H1 (cell line): ENCODE measurements at regions not wholly inside any gene's neighbourhood (a gene's known extent, or its start where the extent isn't known, plus 50 kb on each side); places are given as distances from the start of the nearest gene placed in this dataset.

Source experiments
- CTCF ChIA-PET: fragments of 300-600 bp; sonication (Branson Sonifier 250); formaldehyde crosslinking; loops from one replicate; lab custom pipeline; 2021; ENCODE audit not compliant: partially characterized antibody; lab: Charles Lee
- POLR2A ChIA-PET: fragments of 300-600 bp; sonication (Branson Sonifier 250); formaldehyde crosslinking; loops from one replicate; lab custom pipeline; 2021; ENCODE audit warnings: inconsistent platforms; ENCODE audit not compliant: partially characterized antibody; lab: Charles Lee
- DNase-seq, 2 experiments: peaks; one replicate each; pipeline versions ENCODE4 v3.0.0 to v3.0.0-alpha.2; 2010 to 2022; ENCODE audit warnings: low spot score in 2 of 2, low read depth in 1 of 2, mixed read lengths in 1 of 2
- FAIRE-seq: peaks from 2 replicates; lab custom pipeline; 2011; peaks lifted over from hg19 to GRCh38; lab: Jason Lieb, UNC
- H2AFZ ChIP-seq: 2 replicates; pipeline ENCODE4 v1.8.1; 2012; ENCODE audit warnings: low read length, inconsistent platforms
- H2AK5ac ChIP-seq: 2 replicates; pipeline ENCODE4 v1.6.1; 2013; ENCODE audit warnings: low read depth, low read length
- H2BK120ac ChIP-seq: replicated peaks from 2 replicates; pipeline ENCODE3; 2013; ENCODE audit warnings: low read depth, low read length, inconsistent platforms
- H2BK12ac ChIP-seq: 2 replicates; pipeline ENCODE4 v1.6.1; 2013; ENCODE audit warnings: low read depth, low read length
- H2BK15ac ChIP-seq: 2 replicates; pipeline ENCODE4 v1.6.1; 2013; ENCODE audit warnings: low read length
- H2BK20ac ChIP-seq: 2 replicates; pipeline ENCODE4 v1.6.1; 2013; ENCODE audit warnings: low read length
- H2BK5ac ChIP-seq: 2 replicates; pipeline ENCODE4 v1.6.1; 2013; ENCODE audit warnings: low read depth, low read length
- H3K14ac ChIP-seq: 2 replicates; pipeline ENCODE4 v1.6.1; 2013; ENCODE audit warnings: inconsistent platforms; ENCODE audit not compliant: insufficient read length
- H3K18ac ChIP-seq: 2 replicates; pipeline ENCODE4 v1.6.1; 2013; ENCODE audit warnings: low read length; ENCODE audit errors: extremely low read depth
- H3K23ac ChIP-seq: 2 replicates; pipeline ENCODE4 v1.6.1; 2013; ENCODE audit warnings: inconsistent platforms; ENCODE audit not compliant: insufficient read length
- H3K23me2 ChIP-seq: 2 replicates; pipeline ENCODE4 v1.6.1; 2013; ENCODE audit warnings: low read depth, low read length
- H3K27ac ChIP-seq: 2 replicates; pipeline ENCODE4 v1.6.1; 2011; ENCODE audit warnings: low read depth, low read length, inconsistent platforms
- H3K27me3 ChIP-seq, 4 experiments: replicated peaks in 1 of 4; 1 replicate in 1 of 4; 2 replicates in 3 of 4; pipeline versions ENCODE4 v1.6.1 to v1.8.1; 2011 to 2013; ENCODE audit warnings: low read length in 3 of 4, mild to moderate bottlenecking in 3 of 4, inconsistent platforms in 2 of 4, mixed read lengths in 2 of 4, moderate library complexity in 1 of 4; ENCODE audit not compliant: control insufficient read depth in 3 of 4, insufficient read depth in 3 of 4; ENCODE audit errors: extremely low read depth in 1 of 4
- H3K36me3 ChIP-seq, 4 experiments: 2 replicates each; pipeline versions ENCODE4 v1.6.1 to v1.8.1; 2011 to 2013; ENCODE audit warnings: mild to moderate bottlenecking in 4 of 4, low read length in 3 of 4, moderate library complexity in 2 of 4, control low read depth in 1 of 4, inconsistent platforms in 1 of 4; ENCODE audit not compliant: insufficient read depth in 4 of 4, control insufficient read depth in 2 of 4
- H3K4ac ChIP-seq: replicated peaks from 2 replicates; pipeline ENCODE3; 2013; ENCODE audit warnings: low read length, low read depth, mixed read lengths, inconsistent platforms; ENCODE audit not compliant: insufficient read length
- H3K4me1 ChIP-seq, 4 experiments: replicated peaks in 1 of 4; 1 replicate in 1 of 4; 2 replicates in 3 of 4; pipeline versions ENCODE4 v1.6.1 to v1.8.1; 2011 to 2013; ENCODE audit warnings: low read length in 3 of 4, inconsistent platforms in 2 of 4, mixed read lengths in 1 of 4; ENCODE audit not compliant: insufficient read depth in 4 of 4, control insufficient read depth in 3 of 4
- H3K4me2 ChIP-seq, 2 experiments: 2 replicates each; pipeline versions ENCODE4 v1.6.1 to v1.8.1; 2011 to 2013; ENCODE audit warnings: low read depth in 2 of 2, low read length in 2 of 2, control low read depth in 1 of 2, inconsistent platforms in 1 of 2, mild to moderate bottlenecking in 1 of 2; ENCODE audit not compliant: insufficient read depth in 1 of 2
- H3K4me3 ChIP-seq, 4 experiments: fragments of 200-600, 300-600 bp in 1 of 4; sonication (generic), shearing (Covaris generic), sonication (Bioruptor Twin) in 1 of 4; 2 replicates each; pipeline versions ENCODE4 v1.5.1 to v1.8.1; 2011 to 2016; ENCODE audit warnings: low read length in 4 of 4, low read depth in 3 of 4, control low read depth in 2 of 4, inconsistent platforms in 2 of 4, mild to moderate bottlenecking in 2 of 4, mixed read lengths in 1 of 4, moderate library complexity in 1 of 4; ENCODE audit not compliant: insufficient read depth in 2 of 4; ENCODE audit errors: extremely low read depth in 1 of 4
- H3K56ac ChIP-seq: replicated peaks from 2 replicates; pipeline ENCODE3; 2013; ENCODE audit warnings: low read depth, mild to moderate bottlenecking, mixed read lengths, low read length, inconsistent platforms; ENCODE audit not compliant: insufficient read length
- H3K79me1 ChIP-seq: 2 replicates; pipeline ENCODE4 v1.6.1; 2013; ENCODE audit warnings: low read depth, low read length, control low read depth
- H3K79me2 ChIP-seq, 2 experiments: 2 replicates each; pipeline versions ENCODE4 v1.6.1 to v1.8.1; 2012 to 2013; ENCODE audit warnings: low read length in 2 of 2, mild to moderate bottlenecking in 2 of 2, inconsistent platforms in 1 of 2; ENCODE audit not compliant: insufficient read depth in 2 of 2, control insufficient read depth in 1 of 2
- H3K9ac ChIP-seq, 4 experiments: replicated peaks in 1 of 4; 1 replicate in 1 of 4; 2 replicates in 3 of 4; pipeline versions ENCODE4 v1.6.1 to v1.8.1; 2011 to 2013; ENCODE audit warnings: low read depth in 3 of 4, low read length in 3 of 4, control low read depth in 2 of 4, mild to moderate bottlenecking in 2 of 4, moderate library complexity in 2 of 4, inconsistent platforms in 1 of 4; ENCODE audit errors: extremely low read depth in 1 of 4
- H3K9me3 ChIP-seq, 2 experiments: 2 replicates each; pipeline versions ENCODE4 v1.6.1 to v1.8.1; 2012 to 2013; ENCODE audit warnings: mild to moderate bottlenecking in 2 of 2, moderate library complexity in 2 of 2, control low read depth in 1 of 2, inconsistent platforms in 1 of 2, low read depth in 1 of 2, low read length in 1 of 2, mixed read lengths in 1 of 2; ENCODE audit not compliant: insufficient read depth in 2 of 2
- H4K20me1 ChIP-seq, 2 experiments: replicated peaks in 1 of 2; 2 replicates each; pipeline versions ENCODE3 to v1.8.1; 2011 to 2013; ENCODE audit warnings: inconsistent platforms in 2 of 2, low read length in 2 of 2, mild to moderate bottlenecking in 1 of 2; ENCODE audit not compliant: insufficient read depth in 2 of 2, control insufficient read depth in 1 of 2
- H4K5ac ChIP-seq: 2 replicates; pipeline ENCODE4 v1.6.1; 2013; ENCODE audit warnings: low read length, low read depth, mixed read lengths, inconsistent platforms; ENCODE audit not compliant: insufficient read length
- H4K8ac ChIP-seq: 2 replicates; pipeline ENCODE4 v1.8.0; 2013; ENCODE audit warnings: mild to moderate bottlenecking, moderate library complexity, low read length, inconsistent platforms; ENCODE audit not compliant: insufficient read depth; ENCODE audit errors: extremely low read depth
- H4K91ac ChIP-seq: replicated peaks from 2 replicates; pipeline ENCODE3; 2013; ENCODE audit warnings: low read length, mixed read lengths, inconsistent platforms; ENCODE audit not compliant: insufficient read length
- ATF3 ChIP-seq: IDR thresholded peaks from 2 replicates; pipeline ENCODE4 v1.6.1; 2011; ENCODE audit warnings: low read depth, mild to moderate bottlenecking, low read length; ENCODE audit not compliant: insufficient read depth
- BCL11A ChIP-seq, 2 experiments: IDR thresholded peaks; one replicate each; pipeline ENCODE4 v1.6.1; 2011; ENCODE audit warnings: low read depth in 2 of 2, low read length in 2 of 2, mild to moderate bottlenecking in 2 of 2
- CBX5 ChIP-seq: fragments of 300-800, 300-1000 bp; sonication (generic); IDR thresholded peaks from 2 replicates; pipeline ENCODE4 v1.7.1; 2016; ENCODE audit warnings: antibody characterized with exemption, low read length, low read depth
- EGR1 ChIP-seq: IDR thresholded peaks from 2 replicates; pipeline ENCODE4 v1.6.1; 2011; ENCODE audit warnings: low read depth, low read length, borderline replicate concordance
- FOSL1 ChIP-seq: IDR thresholded peaks from 2 replicates; pipeline ENCODE4 v1.6.1; 2011; ENCODE audit warnings: mild to moderate bottlenecking, low read depth, low read length, moderate library complexity; ENCODE audit not compliant: insufficient read depth
- HDAC2 ChIP-seq, 2 experiments: fragments of 300-600 bp in 1 of 2; sonication (generic) in 1 of 2; IDR thresholded peaks; 2 replicates each; pipeline ENCODE4 v1.6.1; 2011 to 2012; ENCODE audit warnings: low read depth in 2 of 2, low read length in 2 of 2, mild to moderate bottlenecking in 2 of 2, moderate library complexity in 2 of 2, borderline replicate concordance in 1 of 2, inconsistent platforms in 1 of 2
- KDM5A ChIP-seq: fragments of 200-600 bp; IDR thresholded peaks from 2 replicates; pipeline ENCODE4 v1.7.1; 2012; ENCODE audit warnings: mild to moderate bottlenecking, low read length, inconsistent platforms, mixed read lengths
- NANOG ChIP-seq: IDR thresholded peaks from 2 replicates; pipeline ENCODE4 v1.6.1; 2011; ENCODE audit warnings: low read length, low read depth, mild to moderate bottlenecking, inconsistent platforms; ENCODE audit not compliant: insufficient read depth, poor library complexity, severe bottlenecking
- POLR2A ChIP-seq, 2 experiments: IDR thresholded peaks; 1 replicate in 1 of 2; 2 replicates in 1 of 2; pipeline ENCODE4 v1.6.1; 2011; ENCODE audit warnings: low read depth in 2 of 2, low read length in 2 of 2, mild to moderate bottlenecking in 2 of 2; ENCODE audit errors: control extremely low read depth in 1 of 2
- RAD21 ChIP-seq, 2 experiments: IDR thresholded peaks in 1 of 2; conservative IDR thresholded peaks in 1 of 2; 2 replicates each; pipeline ENCODE4 v1.6.1; 2011; ENCODE audit warnings: low read depth in 2 of 2, low read length in 2 of 2, improper control_type of control experiment in 1 of 2, inconsistent platforms in 1 of 2, mild to moderate bottlenecking in 1 of 2, moderate library complexity in 1 of 2
- RXRA ChIP-seq: IDR thresholded peaks from 2 replicates; pipeline ENCODE4 v1.6.1; 2011; ENCODE audit warnings: low read depth, mild to moderate bottlenecking, low read length, moderate library complexity; ENCODE audit not compliant: insufficient read depth
- SIN3A ChIP-seq, 2 experiments: IDR thresholded peaks in 1 of 2; conservative IDR thresholded peaks in 1 of 2; 2 replicates each; pipeline ENCODE4 v1.6.1; 2011 to 2012; ENCODE audit warnings: low read length in 2 of 2, improper control_type of control experiment in 1 of 2, low read depth in 1 of 2, mild to moderate bottlenecking in 1 of 2
- SP1 ChIP-seq: IDR thresholded peaks from 2 replicates; pipeline ENCODE4 v1.6.1; 2011; ENCODE audit warnings: low read depth, low read length
- TBP ChIP-seq: IDR thresholded peaks from 2 replicates; pipeline ENCODE4 v1.6.1; 2011; ENCODE audit warnings: low read depth, low read length, improper control_type of control experiment
- WGBS, 2 experiments: shearing (Covaris generic) in 1 of 2; methylation state at CpG; one replicate each; pipeline versions ENCODE4 v1.1.6 to v1.1.7; 2013 to 2015; ENCODE audit warnings: low lambda C conversion rate in 2 of 2, mixed read lengths in 2 of 2, inconsistent platforms in 1 of 2, low coverage in 1 of 2, missing lambda C conversion rate in 1 of 2; ENCODE audit not compliant: insufficient replicate concordance in 2 of 2, insufficient coverage in 1 of 2, insufficient read length in 1 of 2; ENCODE audit errors: extremely low coverage in 1 of 2, missing lambda C conversion rate in 1 of 2; 5-methylcytosine and 5-hydroxymethylcytosine counted together

- Histone ChIP-seq H2AFZ (no peak overlapping the region), H2BK20ac (no peak overlapping the region)
- POLR2A ChIA-PET, result no interaction called here
Measured at GRCh38 chr5:5065472-5065871, 74.7 kb upstream of the ADAMTS16 start.

More at GRCh38 chr5:5065472-5065871, 74.7 kb upstream of the ADAMTS16 start:
- Histone ChIP-seq H3K79me2 (no peaks in the 10 kb centered on the region), H3K36me3 (no peaks in the 10 kb centered on the region), H4K5ac (no peak overlapping the region), H2BK120ac (no peak overlapping the region), H3K27ac (no peak overlapping the region), H3K9me3 (0 out of 4 replicates have a peak, but pooled peaks cover 0 to 3% of the 10 kb centered on the region in 2 experiments), H3K79me1 (no peaks in the 10 kb centered on the region), H4K20me1 (no peaks in the 10 kb centered on the region), H3K4me3 (no peak overlapping the region), H3K27me3 (no peaks in the 10 kb centered on the region), H2BK5ac (no peak overlapping the region), H3K23ac (no peak overlapping the region), H3K4me1 (no peaks in the 10 kb centered on the region), H2AK5ac (no peak overlapping the region), H3K4me2 (no peak overlapping the region), H4K8ac (no peak overlapping the region), H4K91ac (no peak overlapping the region), H2BK15ac (no peak overlapping the region), H2BK12ac (no peak overlapping the region), H3K23me2 (no peaks in the 10 kb centered on the region; the same call in 1 of the 2 replicates), H3K4ac (no peak overlapping the region), H3K14ac (no peak overlapping the region), H3K18ac (no peak overlapping the region), H3K56ac (no peak overlapping the region), H3K9ac (no peak overlapping the region)
- CTCF ChIA-PET, result interaction anchor here (0.9 to 2.6 kb wide), 4 partner anchors 37 to 189 kb away, joined by 3 to 7 read pairs (median 4); no protein-coding TSS in a partner anchor
- no peak for TF ChIP-seq TBP
- no peak for TF ChIP-seq CBX5
- TF ChIP-seq NANOG, result no peak
- no peak for TF ChIP-seq SP1
- no peak for TF ChIP-seq RXRA
- no peak for TF ChIP-seq SIN3A (conservative IDR thresholded peaks at IDR 0.05 in 1 of 2, IDR thresholded peaks at IDR 0.05 in 1 of 2; ENCODE audit: low read depth in 1 of 2, low read length in 2 of 2)
- no peak for TF ChIP-seq ATF3
- no peak for TF ChIP-seq KDM5A
- no peak for TF ChIP-seq POLR2A (IDR thresholded peaks at IDR 0.05; ENCODE audit: control extremely low read depth in 1 of 2, low read depth in 2 of 2, low read length in 2 of 2)
- TF ChIP-seq RAD21 (IDR thresholded peaks at IDR 0.05 in 1 of 2, conservative IDR thresholded peaks at IDR 0.05 in 1 of 2; ENCODE audit: low read depth in 2 of 2, low read length in 2 of 2), result no peak
- no peak for TF ChIP-seq FOSL1
- TF ChIP-seq HDAC2 (IDR thresholded peaks at IDR 0.05; ENCODE audit: borderline replicate concordance in 1 of 2, low read depth in 2 of 2, low read length in 2 of 2), result no peak
- no peak for TF ChIP-seq EGR1
- no peak for TF ChIP-seq BCL11A (IDR thresholded peaks at IDR 0.05; ENCODE audit: low read depth in 2 of 2, low read length in 2 of 2)
- DNase-seq, result no peak
- WGBS, 2 experiments, result 98% methylated on average over 4 of the region's 4 CpGs; no CpG with 5 or more reads in 1 of the 2 experiments
- FAIRE-seq, result no peak
